ENCODE measurements at regions not wholly inside any gene's neighbourhood (a gene's known extent, or its start where the extent isn't known, plus 50 kb on each side); places are given as distances from the start of the nearest gene placed in this dataset.

- no peaks in the 10 kb centered on the region for H4K20me1 ChIP-seq (ENCODE audit: control insufficient read depth, insufficient read depth)
- no peaks in the 10 kb centered on the region for H3K79me2 ChIP-seq (ENCODE audit: control insufficient read depth, insufficient read depth, low read length)
- ChIA-PET RAD21 (ENCODE audit: unreplicated experiment) (interaction anchor here (0.9 to 1.7 kb wide), 8 partner anchors 9 to 275 kb away, joined by 3 to 13 read pairs (median 4); no protein-coding TSS in a partner anchor), POLR2A (no interaction called here), CTCF (interaction anchor here (0.6 to 5.4 kb wide), 30 partner anchors 8 to 454 kb away, joined by 3 to 66 read pairs (median 4); no protein-coding TSS in a partner anchor), SMC1A (ENCODE audit: uncharacterized antibody, unreplicated experiment) (interaction anchor here (0.8 to 2.6 kb wide), 26 partner anchors 10 to 454 kb away, joined by 3 to 19 read pairs (median 4); no protein-coding TSS in a partner anchor)
- ATAC-seq (no peak), FAIRE-seq (no peak), DNase-seq (ENCODE audit: low read depth, low spot score) (no peak)
- no TSS peak for BruUV-seq (replicated peaks)
- no peak overlapping the region for H3K9ac ChIP-seq (ENCODE audit: control insufficient read depth, insufficient read depth, low read length)
- WGBS (ENCODE audit: insufficient coverage, insufficient replicate concordance, low lambda C conversion rate, missing lambda C conversion rate): 43% methylated on average over 3 of the region's 3 CpGs
- intact Hi-C loops (cut with micrococcal nuclease; ENCODE audit: unreplicated experiment) (loop anchor here (2.0 to 5.0 kb wide), 2 partner anchors 35 to 338 kb away; no protein-coding TSS in a partner anchor), in situ Hi-C loops (cut with MboI) (no loop called here)
- peaks cover 0 to under 1% of the 10 kb centered on the region in 2 experiments; a peak in 1 of 4 replicates for H3K27me3 ChIP-seq (replicated peaks in 1 of 2; ENCODE audit: control insufficient read depth in 2 of 2, insufficient read depth in 2 of 2, low read length in 1 of 2)
- H3K4me1 ChIP-seq (ENCODE audit: control insufficient read depth, insufficient read depth, low read length): no peaks in the 10 kb centered on the region
- H3K36me3 ChIP-seq (ENCODE audit: control insufficient read depth in 2 of 2, insufficient read depth in 2 of 2, low read length in 1 of 2): no peaks in the 10 kb centered on the region
- H3K4me3 ChIP-seq: no peak overlapping the region
- no peaks in the 10 kb centered on the region; the same call in 2 of the 3 replicates for H3K9me3 ChIP-seq (replicated peaks; ENCODE audit: control insufficient read depth, insufficient read depth, low read length)
- no peak overlapping the region for H2AFZ ChIP-seq (ENCODE audit: control insufficient read depth, low read depth, low read length)
- TF ChIP-seq ATF2 (IDR thresholded peaks at IDR 0.05; ENCODE audit: low read length) (no peak), ZZZ3 (IDR thresholded peaks at IDR 0.05; ENCODE audit: control insufficient read depth, insufficient read length, low read depth) (no peak), ESRRA (IDR thresholded peaks at IDR 0.05; ENCODE audit: low read length) (no peak), KAT2A (conservative IDR thresholded peaks at IDR 0.05; ENCODE audit: control insufficient read depth, low read depth, low read length) (no peak), NFXL1 (IDR thresholded peaks at IDR 0.05; ENCODE audit: borderline replicate concordance) (no peak), RAD21 (IDR thresholded peaks at IDR 0.05; ENCODE audit: insufficient read depth, low read depth, low read length) (no peak), NR2F1 (conservative IDR thresholded peaks at IDR 0.05) (no peak), BACH1 (IDR thresholded peaks at IDR 0.05; ENCODE audit: borderline replicate concordance) (no peak), SMAD1 (IDR thresholded peaks at IDR 0.05; ENCODE audit: low read depth, partially characterized antibody) (no peak), CHD2 (IDR thresholded peaks at IDR 0.05; ENCODE audit: borderline replicate concordance, low read depth, low read length) (no peak), LARP7 (IDR thresholded peaks at IDR 0.05) (no peak), NR2C2 (IDR thresholded peaks at IDR 0.05; ENCODE audit: borderline replicate concordance, control insufficient read depth, insufficient read length, low read depth) (no peak), NR2C1 (IDR thresholded peaks at IDR 0.05) (no peak), HDGF (IDR thresholded peaks at IDR 0.05) (no peak), ZNF274 (IDR thresholded peaks at IDR 0.05; ENCODE audit: insufficient read depth, insufficient read length) (no peak), PBX3 (IDR thresholded peaks at IDR 0.05; ENCODE audit: insufficient replicate concordance, low read depth, low read length) (no peak), MYB (IDR thresholded peaks at IDR 0.05; ENCODE audit: borderline replicate concordance, low read depth, low read length) (no peak), TCF3 (IDR thresholded peaks at IDR 0.05; ENCODE audit: borderline replicate concordance, insufficient read depth, low read depth, low read length) (no peak), MXI1 (IDR thresholded peaks at IDR 0.05; ENCODE audit: low read depth, low read length) (no peak), FOXK2 (IDR thresholded peaks at IDR 0.05) (no peak)
- no peak overlapping the region for H3K27ac ChIP-seq (ENCODE audit: control insufficient read depth, insufficient read depth)
- no peak overlapping the region for H3K4me2 ChIP-seq (ENCODE audit: control insufficient read depth, insufficient read depth)
These were observed 188.1 kb upstream of the TSC22D2 start for GRCh38 chr3:150220041-150220440.
